ENCODE measurements at regions not wholly inside any gene's neighbourhood (a gene's known extent, or its start where the extent isn't known, plus 50 kb on each side); places are given as distances from the start of the nearest gene placed in this dataset.
"Not testable (repeated sequence)": the region's sequence is repeated elsewhere in the genome, so short reads cannot be mapped to it uniquely, and the experiment has no call there.

GRCh38 chr3:542021-542420 is 345.5 kb downstream of the CHL1 start:
- TF ChIP-seq, protein P1, sequence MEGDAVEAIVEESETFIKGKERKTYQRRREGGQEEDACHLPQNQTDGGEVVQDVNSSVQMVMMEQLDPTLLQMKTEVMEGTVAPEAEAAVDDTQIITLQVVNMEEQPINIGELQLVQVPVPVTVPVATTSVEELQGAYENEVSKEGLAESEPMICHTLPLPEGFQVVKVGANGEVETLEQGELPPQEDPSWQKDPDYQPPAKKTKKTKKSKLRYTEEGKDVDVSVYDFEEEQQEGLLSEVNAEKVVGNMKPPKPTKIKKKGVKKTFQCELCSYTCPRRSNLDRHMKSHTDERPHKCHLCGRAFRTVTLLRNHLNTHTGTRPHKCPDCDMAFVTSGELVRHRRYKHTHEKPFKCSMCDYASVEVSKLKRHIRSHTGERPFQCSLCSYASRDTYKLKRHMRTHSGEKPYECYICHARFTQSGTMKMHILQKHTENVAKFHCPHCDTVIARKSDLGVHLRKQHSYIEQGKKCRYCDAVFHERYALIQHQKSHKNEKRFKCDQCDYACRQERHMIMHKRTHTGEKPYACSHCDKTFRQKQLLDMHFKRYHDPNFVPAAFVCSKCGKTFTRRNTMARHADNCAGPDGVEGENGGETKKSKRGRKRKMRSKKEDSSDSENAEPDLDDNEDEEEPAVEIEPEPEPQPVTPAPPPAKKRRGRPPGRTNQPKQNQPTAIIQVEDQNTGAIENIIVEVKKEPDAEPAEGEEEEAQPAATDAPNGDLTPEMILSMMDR (IDR thresholded peaks at IDR 0.05): no peak

GRCh38 chr3:549636-550035 is 353.1 kb downstream of the CHL1 start:
- H3K4me3 ChIP-seq: no peak overlapping the region
- no peak overlapping the region for H3K27ac ChIP-seq
- H3K36me3 ChIP-seq (ENCODE audit: insufficient read depth in 1 of 2, low read depth in 1 of 2): no peaks in the 10 kb centered on the region
- TF ChIP-seq, protein P1 (IDR thresholded peaks at IDR 0.05): no peak
- WGBS, 3 donors: 59 to 68% (median 62%) methylated on average over 2 of the region's 2 CpGs
- ATAC-seq (no peak), DNase-seq (no peak)
- H3K9me3 ChIP-seq: no peaks in the 10 kb centered on the region
- intact Hi-C loops (cut with DNase I): no loop called here
- no peaks in the 10 kb centered on the region for H3K4me1 ChIP-seq
- no peaks in the 10 kb centered on the region for H3K27me3 ChIP-seq (ENCODE audit: insufficient read depth in 3 of 3, low read length in 2 of 3)

More at GRCh38 chr3:542021-542420, 345.5 kb downstream of the CHL1 start:
- no peak for DNase-seq
- Histone ChIP-seq H3K27me3 (ENCODE audit: insufficient read depth in 3 of 3, low read length in 2 of 3) (no peaks in the 10 kb centered on the region), H3K4me3 (no peak overlapping the region), H3K36me3 (ENCODE audit: insufficient read depth in 1 of 2, low read depth in 1 of 2) (no peaks in the 10 kb centered on the region), H3K9me3 (no peaks in the 10 kb centered on the region), H3K27ac (no peak overlapping the region), H3K4me1 (no peaks in the 10 kb centered on the region)
- intact Hi-C loops (cut with DNase I): no loop called here
- 47 to 56% (median 55%) methylated on average over 3 of the region's 3 CpGs for WGBS, 3 donors
- no peak for ATAC-seq

- TF ChIP-seq, protein P1 (IDR thresholded peaks at IDR 0.05): no peak
- no peak overlapping the region for H3K27ac ChIP-seq
- DNase-seq: no peak
- no peaks in the 10 kb centered on the region for H3K36me3 ChIP-seq (ENCODE audit: insufficient read depth in 1 of 2, low read depth in 1 of 2)
- no peak for ATAC-seq
- intact Hi-C loops (cut with DNase I): no loop called here
- WGBS, 3 donors: 93 to 98% (median 97%) methylated on average over 1 of the region's 1 CpG
- H3K4me1 ChIP-seq: no peaks in the 10 kb centered on the region
- no peaks in the 10 kb centered on the region for H3K27me3 ChIP-seq (ENCODE audit: insufficient read depth in 3 of 3, low read length in 2 of 3)
- H3K9me3 ChIP-seq: no peaks in the 10 kb centered on the region
- H3K4me3 ChIP-seq: no peak overlapping the region
These were observed 353.9 kb downstream of the CHL1 start for GRCh38 chr3:550471-550870.

- WGBS, 3 donors: 52 to 86% (median 78%) methylated on average over 1 of the region's 1 CpG
- DNase-seq (no peak), ATAC-seq (no peak)
- TF ChIP-seq, protein P1 (IDR thresholded peaks at IDR 0.05): no peak
- Histone ChIP-seq H3K4me3 (no peak overlapping the region), H3K27me3 (ENCODE audit: insufficient read depth in 3 of 3, low read length in 2 of 3) (no peaks in the 10 kb centered on the region), H3K4me1 (no peaks in the 10 kb centered on the region), H3K27ac (no peak overlapping the region), H3K36me3 (ENCODE audit: insufficient read depth in 1 of 2, low read depth in 1 of 2) (no peaks in the 10 kb centered on the region), H3K9me3 (no peaks in the 10 kb centered on the region)
- intact Hi-C loops (cut with DNase I): no loop called here
These were observed 361.4 kb downstream of the CHL1 start for GRCh38 chr3:557972-558371.

- H3K27me3 ChIP-seq (ENCODE audit: insufficient read depth in 3 of 3, low read length in 2 of 3): no peaks in the 10 kb centered on the region
- H3K4me3 ChIP-seq: no peak overlapping the region
- no peaks in the 10 kb centered on the region for H3K9me3 ChIP-seq
- no peaks in the 10 kb centered on the region for H3K4me1 ChIP-seq
- DNase-seq: no peak
- WGBS, 3 donors: 85 to 93% (median 87%) methylated on average over 5 of the region's 5 CpGs
- H3K36me3 ChIP-seq (ENCODE audit: insufficient read depth in 1 of 2, low read depth in 1 of 2): no peaks in the 10 kb centered on the region
- intact Hi-C loops (cut with DNase I): no loop called here
- TF ChIP-seq, protein P1 (IDR thresholded peaks at IDR 0.05): no peak
- ATAC-seq: no peak
- H3K27ac ChIP-seq: no peak overlapping the region
These were observed 371.1 kb downstream of the CHL1 start for GRCh38 chr3:567488-568185.

DNA sequence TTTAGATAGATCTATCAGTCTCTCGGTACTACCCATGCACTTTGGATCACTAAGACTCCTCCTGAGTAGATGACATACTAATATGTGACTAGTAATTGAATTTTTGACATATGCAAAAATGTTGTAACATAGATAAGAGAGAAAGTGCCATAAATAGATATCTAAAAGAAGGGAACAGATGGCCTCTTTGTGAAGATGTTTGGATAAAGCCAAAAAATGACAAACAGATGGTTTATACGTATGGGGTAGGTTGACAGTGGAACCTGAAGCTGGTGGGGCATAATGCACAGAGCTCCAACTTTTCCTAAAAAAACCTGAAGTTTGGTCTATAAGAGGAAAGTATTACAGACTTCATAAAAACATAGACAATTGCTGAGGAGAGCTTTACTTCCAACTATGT is 383.0 kb downstream of the CHL1 start:
- H3K27ac ChIP-seq; H3K4me1 ChIP-seq; ATAC-seq; H3K9me3 ChIP-seq; intact Hi-C loops (cut with DNase I); H3K36me3 ChIP-seq (ENCODE audit: insufficient read depth in 1 of 2, low read depth in 1 of 2); DNase-seq; H3K4me3 ChIP-seq; H3K27me3 ChIP-seq (ENCODE audit: insufficient read depth in 3 of 3, low read length in 2 of 3): not testable (repeated sequence)
- WGBS, 3 donors: 60 to 72% (median 64%) methylated on average over 2 of the region's 2 CpGs

DNA sequence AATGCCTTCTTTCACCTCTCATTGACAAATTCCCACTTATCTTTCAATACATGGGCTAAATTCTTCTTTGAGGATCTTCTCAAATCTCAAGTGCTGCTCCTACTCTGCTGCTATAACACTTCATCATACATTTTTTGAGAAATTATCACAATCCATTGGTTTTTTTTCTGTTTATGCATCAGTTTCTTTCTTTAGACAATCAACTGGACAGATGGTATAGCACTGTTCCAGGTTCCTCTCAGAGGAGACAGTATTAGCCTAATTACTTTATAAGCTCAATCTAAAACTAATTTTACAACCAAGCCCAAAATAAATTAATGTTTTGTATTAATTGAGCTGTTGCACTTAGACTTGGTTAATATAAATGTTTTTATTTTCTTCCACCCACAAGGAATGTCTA is 392.5 kb downstream of the CHL1 start:
- H3K4me3 ChIP-seq; DNase-seq; intact Hi-C loops (cut with DNase I); H3K36me3 ChIP-seq (ENCODE audit: insufficient read depth in 1 of 2, low read depth in 1 of 2); H3K9me3 ChIP-seq; H3K27ac ChIP-seq; H3K4me1 ChIP-seq; ATAC-seq; H3K27me3 ChIP-seq (ENCODE audit: insufficient read depth in 3 of 3, low read length in 2 of 3): not testable (repeated sequence)

All from psoas muscle (tissue), 7 donors.